ENCODE measurements at regions not wholly inside any gene's neighbourhood (a gene's known extent, or its start where the extent isn't known, plus 50 kb on each side); places are given as distances from the start of the nearest gene placed in this dataset.
"Not testable (repeated sequence)": the region's sequence is repeated elsewhere in the genome, so short reads cannot be mapped to it uniquely, and the experiment has no call there.

DNA sequence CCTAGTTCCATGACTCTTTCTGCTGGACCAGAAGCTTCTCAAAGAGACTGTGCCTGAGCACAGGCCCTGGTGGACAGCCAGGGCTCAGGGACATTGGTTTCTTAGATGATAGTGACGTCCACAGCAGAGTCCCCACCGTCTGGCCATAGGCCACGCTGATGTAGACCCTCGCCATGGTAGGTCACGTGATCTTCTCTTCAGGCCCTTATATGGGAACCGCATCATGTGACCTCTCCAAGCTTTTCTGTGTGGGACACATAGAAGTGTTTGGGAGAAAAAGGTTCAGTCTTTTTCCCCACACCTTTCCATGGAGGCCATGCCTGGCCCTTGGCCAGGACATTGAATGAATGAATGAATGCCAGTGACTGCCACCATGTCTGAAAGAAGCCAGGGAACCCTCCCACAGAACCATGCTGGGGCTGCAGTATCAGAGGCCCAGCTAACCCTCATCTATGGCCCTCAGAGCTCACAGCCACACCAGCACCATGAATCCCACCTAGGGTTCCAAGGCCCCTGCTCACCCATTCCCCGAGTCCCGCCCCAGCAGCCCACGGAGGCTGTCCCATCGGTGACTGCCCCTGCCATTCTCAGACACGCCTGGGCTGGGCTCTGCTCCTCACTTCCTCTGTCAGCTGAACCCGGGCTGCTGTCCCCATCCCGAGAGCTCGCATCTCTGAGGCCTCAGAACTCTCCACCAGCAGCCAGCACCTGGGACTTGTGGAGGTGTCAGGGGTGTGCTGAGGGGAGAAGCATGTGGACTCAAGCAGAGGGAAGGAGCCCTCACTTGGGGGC, 292.1 kb downstream of the ADGRD1 start:
- DNase-seq (ENCODE audit: low read depth, low spot score): no peak
- H3K27ac ChIP-seq: no peak overlapping the region

DNA sequence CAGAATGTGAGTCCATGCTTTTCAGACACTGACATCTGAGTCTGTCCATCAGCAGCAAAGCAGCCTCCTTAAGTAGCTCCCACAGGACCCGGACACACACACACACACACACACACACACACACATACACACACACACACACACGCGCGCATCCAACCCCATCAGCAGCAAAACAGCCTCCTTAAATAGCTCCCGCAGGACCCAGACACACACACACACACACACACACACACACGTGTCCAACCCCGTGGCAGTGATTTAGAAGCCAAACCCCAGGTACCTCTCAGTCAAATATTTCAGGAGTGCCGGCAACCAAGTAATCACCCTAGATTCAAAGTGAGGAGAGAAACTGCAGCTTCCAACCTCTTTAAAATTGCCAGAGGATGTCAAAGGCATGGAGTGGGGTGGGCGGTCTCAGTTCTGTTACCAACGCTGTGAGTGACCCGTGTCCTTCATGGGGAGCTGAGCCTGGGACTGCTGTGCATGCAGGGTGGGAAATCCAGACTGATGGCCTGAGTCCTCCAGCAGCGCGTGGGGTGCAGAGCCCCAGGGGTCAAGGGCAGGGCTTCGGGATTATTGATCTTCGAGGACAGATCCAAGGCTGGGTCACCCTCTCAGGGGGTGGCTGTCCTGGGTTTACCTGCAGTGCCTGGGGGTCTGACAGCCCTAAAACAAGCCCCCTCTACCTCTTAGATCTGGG, 293.5 kb downstream of the ADGRD1 start:
- not testable (repeated sequence) for H3K27ac ChIP-seq; DNase-seq (ENCODE audit: low read depth, low spot score)

DNA sequence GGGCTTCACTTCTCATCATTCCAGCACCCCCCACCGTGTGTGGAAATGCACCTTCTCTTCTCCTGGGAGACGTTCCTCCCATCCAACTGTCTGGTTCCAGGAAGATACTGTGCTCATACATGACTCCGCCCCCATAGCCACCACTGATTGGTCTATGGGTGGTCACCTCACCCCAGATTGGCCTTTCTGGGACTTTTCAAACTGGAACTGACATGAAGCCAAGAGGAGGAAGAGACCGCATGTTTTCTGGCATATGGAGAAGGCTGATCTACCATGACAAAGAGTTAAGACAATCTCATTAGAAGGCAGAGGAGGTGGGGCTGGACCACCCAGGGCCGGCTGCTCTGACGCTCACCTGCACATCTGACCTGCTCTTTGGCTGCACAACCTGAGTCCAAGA, 294.2 kb downstream of the ADGRD1 start:
- not testable (repeated sequence) for H3K27ac ChIP-seq; DNase-seq (ENCODE audit: low read depth, low spot score)

DNA sequence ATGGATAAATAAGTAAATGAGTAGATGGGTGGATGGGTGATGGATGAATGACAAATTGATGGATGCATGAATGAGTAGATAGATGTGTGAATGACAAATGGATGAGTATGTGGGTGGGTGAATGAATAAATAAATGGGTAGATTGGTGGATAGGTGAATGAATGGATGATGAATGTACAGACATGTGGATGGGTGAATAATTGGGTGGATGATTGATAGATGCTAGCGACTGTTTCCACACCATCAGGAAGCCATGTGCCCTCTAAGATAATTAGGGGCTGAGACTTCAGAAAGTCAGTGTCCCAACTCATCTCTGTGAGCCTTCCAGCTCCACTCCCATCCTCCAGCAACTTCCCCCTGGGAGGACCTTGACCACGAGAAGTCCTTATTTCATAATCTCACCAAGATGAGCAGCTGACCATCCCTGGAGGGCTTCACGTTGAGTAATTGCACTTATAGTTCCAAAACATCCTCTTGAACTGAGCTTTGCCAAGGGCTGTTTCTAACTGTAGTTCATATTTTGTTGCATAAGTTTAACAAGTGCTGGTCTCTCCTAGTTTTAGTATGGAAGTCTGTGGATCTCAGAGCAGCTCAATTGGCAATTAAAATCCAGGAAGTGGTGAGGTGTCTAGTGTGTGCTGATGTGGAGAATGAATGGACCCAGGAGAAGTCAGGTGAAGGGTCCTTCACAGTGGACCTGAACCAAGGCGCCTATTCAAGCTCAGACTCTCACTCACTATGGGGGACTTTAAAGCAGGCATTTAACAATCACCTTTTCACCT, 295.7 kb downstream of the ADGRD1 start:
- no peak for DNase-seq (ENCODE audit: low read depth, low spot score)
- H3K27ac ChIP-seq: no peak overlapping the region

DNA sequence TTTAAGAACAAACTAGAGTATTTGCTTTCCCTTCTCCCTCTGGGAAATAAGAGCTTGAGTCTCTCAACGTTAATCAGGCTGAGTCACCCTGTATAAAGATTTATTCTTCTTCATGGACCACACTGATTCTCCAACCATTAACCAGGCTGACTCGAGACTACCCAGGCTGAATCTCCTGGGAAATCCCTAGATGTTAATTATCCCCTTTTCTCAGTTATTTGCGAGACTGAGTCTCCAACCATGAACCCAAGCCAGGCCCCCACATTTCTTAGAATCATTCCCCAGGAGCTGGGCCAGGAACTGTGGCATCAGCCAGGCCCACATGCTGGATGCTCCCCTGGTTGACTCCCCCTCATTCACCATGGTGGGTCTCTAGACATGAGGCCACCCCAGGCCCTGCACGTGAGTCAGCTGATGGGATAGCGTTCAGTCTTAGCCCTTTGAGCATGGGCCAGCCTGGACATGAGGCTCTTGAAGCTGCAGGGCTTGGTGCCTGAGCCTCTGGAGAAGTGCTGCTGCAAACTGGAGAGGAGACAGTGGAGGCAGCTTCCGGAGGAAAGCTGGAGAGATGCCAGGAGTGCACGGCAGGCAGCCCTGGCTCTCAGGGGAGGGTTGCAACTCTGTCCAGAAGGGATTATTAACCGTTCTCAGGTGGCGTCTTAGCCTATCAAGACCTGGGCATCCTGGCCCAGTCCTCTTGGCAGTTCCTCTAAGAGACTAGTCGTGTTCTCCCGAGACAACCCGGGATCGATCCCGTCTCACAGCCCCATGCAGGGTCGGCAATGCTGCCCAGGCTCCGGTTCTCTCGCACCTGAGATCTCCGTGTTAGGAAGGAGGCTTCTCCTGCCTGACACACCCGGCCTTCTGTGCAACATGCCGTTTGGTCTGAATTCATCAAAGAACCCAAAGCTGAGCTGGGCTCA, 296.6 kb downstream of the ADGRD1 start:
- no peak overlapping the region for H3K27ac ChIP-seq
- DNase-seq (ENCODE audit: low read depth, low spot score): no peak

DNA sequence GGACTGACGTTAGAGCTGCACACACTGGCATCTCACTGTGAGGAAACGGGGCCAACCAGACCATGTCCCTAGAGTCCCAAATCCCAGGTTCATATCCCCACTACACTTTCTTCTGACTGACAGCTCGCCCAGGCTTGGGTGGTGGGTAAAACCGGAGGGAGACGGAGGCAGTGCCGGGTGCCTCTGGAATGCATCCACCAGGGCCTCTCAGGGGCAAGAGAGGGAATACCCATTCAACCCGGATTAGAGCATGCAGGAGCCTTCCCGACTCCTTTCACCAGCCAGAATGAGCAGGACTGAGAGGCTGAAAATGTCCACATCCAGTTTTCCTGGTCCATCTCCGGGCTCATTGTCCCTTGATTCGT, 297.2 kb downstream of the ADGRD1 start:
- DNase-seq (ENCODE audit: low read depth, low spot score): no peak

DNA sequence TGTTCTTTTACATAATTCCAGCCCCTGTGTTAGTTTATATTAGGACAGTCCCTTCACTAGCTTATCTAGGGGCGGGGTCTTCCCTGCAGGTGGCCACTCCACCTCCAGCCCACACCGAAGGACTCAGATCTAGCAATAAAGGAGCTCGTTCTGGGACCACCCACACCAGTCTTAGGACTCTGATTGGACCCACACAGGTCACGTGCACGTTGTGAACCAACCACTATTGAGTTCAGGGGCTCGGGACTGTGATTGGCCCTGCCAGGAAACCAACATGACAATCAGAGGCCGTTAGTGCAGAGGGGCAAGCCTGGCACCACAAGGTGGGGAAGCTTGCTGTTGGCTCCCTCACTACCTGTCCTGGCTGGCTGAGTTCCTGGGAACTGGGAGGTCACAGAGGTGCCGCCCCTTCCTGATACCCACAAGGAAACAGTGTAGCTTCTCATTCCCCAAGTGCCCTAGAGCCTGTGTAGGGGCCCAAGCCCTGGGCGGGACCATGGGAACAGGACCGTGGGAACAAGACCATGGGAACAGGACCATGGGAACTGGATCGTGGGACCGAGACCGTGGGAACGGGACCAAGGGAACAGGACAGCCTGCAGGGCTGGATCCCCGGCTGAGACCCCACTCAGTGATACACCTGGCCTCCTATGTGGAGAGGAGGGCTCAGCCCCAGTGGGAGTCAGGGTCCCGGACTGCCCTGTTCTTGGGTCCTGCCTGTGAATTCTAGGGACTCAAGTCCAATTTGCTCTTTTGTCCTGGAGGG, 297.8 kb downstream of the ADGRD1 start:
- H3K27ac ChIP-seq: no peak overlapping the region
- no peak for DNase-seq (ENCODE audit: low read depth, low spot score)

More for the DNA sequence above, 297.2 kb downstream of the ADGRD1 start:
- no peak overlapping the region for H3K27ac ChIP-seq

DNA sequence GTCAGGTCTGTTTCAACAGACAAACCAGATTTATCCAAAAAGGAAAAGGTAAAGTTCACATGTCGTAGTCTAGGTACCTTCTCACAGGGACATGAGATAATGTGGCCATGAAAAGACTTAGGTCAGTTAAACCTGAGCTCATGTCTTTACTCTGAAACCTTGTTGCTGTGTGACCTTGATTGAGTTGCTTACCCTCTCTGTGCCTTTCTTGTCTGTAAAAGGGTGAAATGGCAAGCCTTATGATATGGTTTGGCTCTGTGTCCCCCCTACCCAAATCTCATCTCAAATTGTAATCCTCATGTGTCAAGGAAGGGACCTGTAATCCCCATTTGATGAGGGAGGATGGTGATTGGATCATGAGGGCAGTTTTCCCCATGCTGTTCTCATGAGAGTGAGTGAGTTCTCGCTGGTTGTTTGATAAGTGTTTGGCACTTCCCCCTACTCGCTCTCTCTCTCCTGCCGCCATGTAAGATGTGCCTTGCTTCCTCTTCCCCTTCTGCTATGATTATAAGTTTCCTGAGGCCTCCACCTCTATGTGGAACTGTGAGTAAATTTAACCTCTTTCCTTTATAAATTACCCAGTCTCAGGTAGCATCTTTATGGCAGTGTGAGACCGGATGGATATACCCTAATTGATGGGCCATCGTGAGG, 299.8 kb downstream of the ADGRD1 start:
- no peak for DNase-seq (ENCODE audit: low read depth, low spot score)
- H3K27ac ChIP-seq: no peak overlapping the region

DNA sequence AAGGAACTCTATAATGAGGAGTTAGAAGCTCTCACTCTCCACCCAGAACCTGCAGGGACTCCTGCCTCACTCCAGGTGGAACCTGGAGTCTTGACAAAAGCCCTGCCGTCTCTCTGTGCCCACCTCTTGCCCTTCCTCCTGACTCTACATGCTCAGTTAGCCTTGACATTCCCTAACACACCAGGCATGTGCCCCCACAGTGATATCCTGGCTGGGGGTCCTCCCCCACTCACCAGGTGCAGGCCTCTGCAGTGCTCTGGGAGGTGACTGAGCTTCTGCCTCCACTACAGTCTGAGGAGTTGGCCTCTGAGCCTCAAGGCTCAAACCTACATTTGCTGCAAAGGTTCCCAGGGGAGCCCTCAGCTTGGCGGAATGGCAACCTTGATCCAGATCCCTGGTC, 300.7 kb downstream of the ADGRD1 start:
- DNase-seq (ENCODE audit: low read depth, low spot score): no peak
- H3K27ac ChIP-seq: no peak overlapping the region

DNA sequence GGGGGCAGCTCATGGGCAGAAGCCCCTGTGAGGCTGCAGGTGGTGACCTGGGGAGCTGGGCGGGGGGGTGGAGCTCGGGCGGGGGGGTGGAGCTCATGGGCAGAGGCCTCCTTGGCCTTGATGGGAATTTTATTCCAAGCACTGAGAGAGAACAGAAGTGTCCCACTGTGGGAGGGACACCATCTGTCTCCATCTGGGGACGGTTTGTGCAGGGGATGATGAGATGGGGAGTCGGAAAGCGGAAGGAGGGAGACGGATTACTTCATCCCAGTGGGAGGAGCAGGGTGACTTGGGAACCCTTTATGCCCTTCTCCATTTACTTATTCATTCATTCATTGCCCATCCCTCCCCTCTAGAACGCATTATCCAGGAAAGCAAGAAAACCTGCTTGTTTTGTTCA, 304.7 kb downstream of the ADGRD1 start:
- DNase-seq (ENCODE audit: low read depth, low spot score): no peak
- no peak overlapping the region for H3K27ac ChIP-seq

DNA sequence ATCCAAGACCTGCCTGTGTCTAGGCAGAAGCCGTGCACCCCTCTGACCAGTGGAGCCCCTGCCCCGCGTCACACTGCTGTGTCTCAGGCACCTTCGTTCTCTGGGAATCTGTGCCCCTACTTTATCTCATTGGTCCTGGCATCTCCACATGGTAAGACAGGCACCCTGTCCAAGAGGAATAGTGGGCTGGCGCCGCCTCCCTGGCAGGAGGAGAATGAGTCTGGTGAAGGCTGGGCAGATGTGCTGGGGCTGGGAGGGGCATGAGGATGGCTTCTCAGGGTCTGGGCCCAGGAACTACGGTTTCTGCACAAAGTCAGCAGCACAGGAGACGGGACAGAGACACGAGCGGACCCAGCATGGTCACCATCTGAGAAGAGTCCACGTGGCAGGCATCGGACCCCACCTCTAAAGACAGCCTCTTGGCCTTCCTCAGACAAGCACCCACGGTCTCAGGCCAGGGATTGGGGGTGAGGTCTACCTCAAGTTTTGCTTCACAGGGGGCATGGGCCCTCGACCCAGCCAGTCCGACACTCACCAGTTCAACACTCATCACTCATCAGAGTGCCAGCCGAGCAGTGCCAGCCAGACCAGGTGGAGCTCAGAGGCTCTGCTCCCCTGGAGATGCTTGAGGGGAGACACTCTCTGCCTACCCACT, 306.7 kb downstream of the ADGRD1 start:
- DNase-seq (ENCODE audit: low read depth, low spot score): no peak
- H3K27ac ChIP-seq: no peak overlapping the region

DNA sequence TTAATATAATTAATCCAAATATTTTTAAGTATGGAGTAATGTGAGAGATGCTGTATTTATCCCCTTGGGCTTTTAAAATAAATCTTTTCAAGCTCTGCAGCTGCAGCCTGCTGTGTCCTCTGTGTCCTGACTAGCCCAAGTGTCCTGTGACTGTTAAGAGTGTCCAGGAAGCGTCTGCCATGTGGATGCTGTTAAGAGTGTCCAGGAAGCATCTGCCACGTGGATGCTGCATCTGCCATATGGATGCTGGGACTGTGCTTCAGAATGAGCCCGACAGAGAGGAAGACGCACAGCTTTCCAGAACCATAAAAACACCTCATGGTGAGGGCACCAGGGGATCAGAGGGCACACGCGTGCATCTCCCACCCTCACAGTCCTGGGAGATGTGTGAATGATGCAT, 307.2 kb downstream of the ADGRD1 start:
- no peak overlapping the region for H3K27ac ChIP-seq
- no peak for DNase-seq (ENCODE audit: low read depth, low spot score)

DNA sequence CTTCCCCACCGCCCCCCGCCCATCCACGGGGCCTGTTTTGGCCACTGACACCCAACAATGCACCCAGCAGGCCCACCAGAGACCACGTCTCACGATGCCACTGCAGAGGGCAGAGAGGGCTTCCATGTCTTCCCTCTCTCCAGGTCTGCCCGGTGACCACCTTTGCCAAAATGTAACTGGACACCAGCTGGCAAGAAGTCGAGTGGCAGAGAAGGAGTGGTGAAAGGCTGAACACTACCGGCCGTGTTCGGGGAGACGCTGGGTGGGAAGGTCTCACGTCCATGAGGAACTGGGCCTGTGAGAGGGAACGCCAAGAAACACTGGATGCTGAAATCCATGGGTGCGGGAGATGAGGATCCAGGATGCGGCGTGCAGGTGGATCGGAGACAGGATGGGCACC, 308.2 kb downstream of the ADGRD1 start:
- no peak for DNase-seq (ENCODE audit: low read depth, low spot score)
- no peak overlapping the region for H3K27ac ChIP-seq

DNA sequence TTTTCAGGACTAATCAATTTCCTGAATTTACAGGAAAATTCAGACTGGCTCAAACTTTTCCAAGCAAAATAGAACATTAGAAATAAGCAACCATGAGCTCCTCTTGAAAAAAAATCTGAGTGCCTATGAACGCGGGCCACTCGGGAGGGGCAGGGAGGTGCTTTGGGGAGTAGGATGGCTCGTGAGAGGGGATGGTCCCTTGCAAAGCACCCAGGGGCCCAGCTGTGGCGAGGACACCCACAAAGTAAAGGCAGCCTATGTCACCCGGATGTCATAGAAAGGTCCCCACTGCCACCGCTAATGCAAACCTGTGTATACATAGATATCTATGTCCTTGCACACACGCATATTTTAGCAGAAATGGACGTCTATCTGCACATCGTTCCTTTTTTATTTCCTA, 309.9 kb downstream of the ADGRD1 start:
- no peak overlapping the region for H3K27ac ChIP-seq
- no peak for DNase-seq (ENCODE audit: low read depth, low spot score)

DNA sequence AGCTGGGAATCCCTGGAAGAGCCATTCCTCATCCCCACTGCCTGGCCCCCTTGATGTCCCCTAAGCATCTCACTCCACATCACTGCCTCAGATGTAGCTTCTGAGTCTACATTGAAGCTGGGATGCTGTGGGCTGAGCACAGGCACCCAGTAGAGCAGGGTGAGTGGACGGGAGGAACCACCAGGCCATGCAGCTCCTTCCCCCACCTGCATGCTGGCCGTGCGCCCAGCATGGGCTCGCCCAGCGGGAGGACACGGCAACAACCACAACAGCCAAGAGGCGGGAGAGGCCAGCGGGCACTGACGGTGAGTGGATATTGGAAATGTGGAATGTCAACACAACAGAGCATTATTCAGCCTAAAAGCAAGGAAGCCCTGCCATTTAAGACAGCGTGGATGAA, 310.9 kb downstream of the ADGRD1 start:
- no peak overlapping the region for H3K27ac ChIP-seq
- DNase-seq (ENCODE audit: low read depth, low spot score): no peak

DNA sequence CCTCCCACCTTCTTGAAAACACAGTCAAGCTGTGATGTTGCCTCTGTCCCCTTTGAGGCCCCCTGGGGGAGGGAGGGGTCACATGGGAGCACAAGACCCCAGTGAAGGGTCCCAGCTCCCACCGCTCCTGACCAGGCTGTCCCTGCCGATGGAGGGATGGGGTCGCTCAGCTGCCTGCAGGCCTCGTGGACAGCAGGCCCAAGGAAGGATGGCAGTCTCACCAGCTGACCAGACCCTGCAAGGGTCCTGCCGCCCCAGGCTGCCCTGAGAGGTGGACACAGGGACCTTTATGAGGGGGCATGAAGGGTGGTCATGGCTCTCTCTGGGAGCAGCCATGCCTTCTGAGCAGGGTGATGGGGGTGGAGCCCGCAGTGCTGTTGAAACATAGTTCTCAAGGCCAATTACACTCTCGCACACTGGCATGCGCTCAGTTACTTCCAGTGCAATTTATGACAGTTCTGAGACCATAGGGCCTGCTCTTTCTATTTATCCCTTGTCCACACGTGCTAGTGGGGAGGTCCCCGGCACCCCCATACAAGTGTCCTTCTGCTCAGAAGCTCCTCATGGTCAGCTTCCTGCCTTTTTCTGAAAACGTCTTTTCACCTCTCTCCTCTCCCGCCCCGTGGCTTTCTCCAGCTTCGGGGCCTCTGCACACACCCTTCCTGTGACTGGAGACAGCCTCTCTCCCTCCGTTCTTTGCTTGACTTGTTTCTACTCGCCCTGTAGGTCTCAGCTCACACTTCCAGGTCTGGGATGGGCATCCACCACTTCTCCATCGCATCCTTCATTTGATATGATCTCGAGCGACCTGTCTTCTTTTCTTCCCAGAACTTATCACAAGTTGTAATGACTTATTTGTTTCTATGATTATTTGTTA, 313.1 kb downstream of the ADGRD1 start:
- no peak for DNase-seq (ENCODE audit: low read depth, low spot score)
- no peak overlapping the region for H3K27ac ChIP-seq

DNA sequence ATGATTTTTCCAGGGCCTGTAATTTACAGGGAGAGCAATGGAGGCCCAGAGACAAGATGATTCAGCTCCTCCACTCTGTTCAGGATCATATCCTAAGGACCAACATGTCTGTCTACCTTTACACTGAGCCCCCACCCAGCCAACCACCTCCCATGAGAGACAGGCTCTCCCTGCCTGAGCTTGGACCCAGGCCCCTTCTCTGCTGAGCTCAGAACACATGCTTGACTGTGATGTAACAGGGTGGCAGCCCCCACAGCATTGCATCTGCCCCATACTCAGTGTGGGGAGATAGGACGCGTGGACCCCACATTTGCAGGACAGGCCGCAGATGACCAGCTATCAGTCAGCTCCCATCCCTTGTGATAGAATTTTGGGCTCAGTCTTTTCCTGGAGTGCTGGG, 313.9 kb downstream of the ADGRD1 start:
- no peak overlapping the region for H3K27ac ChIP-seq
- no peak for DNase-seq (ENCODE audit: low read depth, low spot score)

Measured in epithelial cell of prostate (primary cell).